Omental fat pad (tissue), 3 donors: ENCODE measurements at regions not wholly inside any gene's neighbourhood (a gene's known extent, or its start where the extent isn't known, plus 50 kb on each side); places are given as distances from the start of the nearest gene placed in this dataset.

Source experiments
- ATAC-seq: fragments of 150-250 bp; one replicate; pipeline ENCODE4 v1.9.1; 2016; ENCODE audit warnings: mild to moderate bottlenecking, moderate library complexity; ENCODE audit not compliant: low FRiP score
- DNase-seq: peaks from one replicate; pipeline ENCODE4 v3.0.0-alpha.2; 2019; ENCODE audit warnings: low spot score
- CTCF ChIP-seq, 3 donors: fragments of 450-650 bp; IDR thresholded peaks; one replicate each; pipeline ENCODE4 v1.5.1; 2016 to 2017; ENCODE audit warnings: antibody characterized with exemption in 3 of 3, mild to moderate bottlenecking in 3 of 3, moderate library complexity in 2 of 3

GRCh38 chr2:117717072-117717471, 97.4 kb upstream of the DDX18 start:
- no peak for TF ChIP-seq CTCF (IDR thresholded peaks at IDR 0.05)
- DNase-seq (no peak), ATAC-seq (no peak)

DNA sequence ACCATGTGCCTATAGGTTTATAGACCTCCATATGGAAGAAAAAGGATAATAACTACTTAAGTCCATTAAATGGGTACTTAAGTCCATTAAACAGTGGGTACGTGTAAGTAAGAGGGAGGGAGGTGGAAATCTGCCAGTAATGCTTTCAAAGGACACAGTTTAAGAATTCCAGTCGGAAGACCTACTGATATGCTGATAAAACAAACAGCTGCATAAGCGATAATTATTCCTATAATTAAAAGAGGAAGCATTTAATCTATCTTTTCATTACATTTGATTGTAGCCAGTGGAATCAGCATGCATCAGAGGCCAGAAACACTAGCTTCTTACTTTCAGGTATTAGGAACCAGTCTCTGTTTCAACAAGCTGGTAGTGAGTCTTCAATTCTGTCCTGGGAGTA, 96.4 kb upstream of the DDX18 start:
- no peak for TF ChIP-seq CTCF (IDR thresholded peaks at IDR 0.05)
- DNase-seq (no peak), ATAC-seq (no peak)

- ATAC-seq (no peak), DNase-seq (no peak)
- no peak for TF ChIP-seq CTCF (IDR thresholded peaks at IDR 0.05)
Observed at GRCh38 chr2:117720765-117721164, 93.7 kb upstream of the DDX18 start.

DNA sequence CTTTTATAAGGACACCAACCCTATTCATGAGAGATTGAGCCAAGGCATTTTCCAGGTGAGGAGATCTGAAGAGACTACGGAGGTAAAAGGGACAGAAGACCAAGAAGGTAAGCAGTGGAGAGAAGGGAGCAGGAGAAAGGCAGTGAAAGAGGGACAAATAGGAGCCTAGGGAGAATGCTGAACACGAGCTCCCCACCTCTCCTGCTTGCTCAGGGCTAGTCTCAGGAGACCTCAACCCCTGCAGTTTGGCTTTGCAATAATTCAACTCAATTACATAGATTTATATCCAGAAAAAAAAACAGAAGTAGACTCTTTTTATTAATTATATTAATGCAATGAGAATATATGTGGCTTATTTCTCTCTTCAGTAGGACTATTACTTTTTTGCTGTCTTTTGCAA, 91.0 kb upstream of the DDX18 start:
- TF ChIP-seq CTCF (IDR thresholded peaks at IDR 0.05), result no peak
- DNase-seq, result no peak
- no peak for ATAC-seq

DNA sequence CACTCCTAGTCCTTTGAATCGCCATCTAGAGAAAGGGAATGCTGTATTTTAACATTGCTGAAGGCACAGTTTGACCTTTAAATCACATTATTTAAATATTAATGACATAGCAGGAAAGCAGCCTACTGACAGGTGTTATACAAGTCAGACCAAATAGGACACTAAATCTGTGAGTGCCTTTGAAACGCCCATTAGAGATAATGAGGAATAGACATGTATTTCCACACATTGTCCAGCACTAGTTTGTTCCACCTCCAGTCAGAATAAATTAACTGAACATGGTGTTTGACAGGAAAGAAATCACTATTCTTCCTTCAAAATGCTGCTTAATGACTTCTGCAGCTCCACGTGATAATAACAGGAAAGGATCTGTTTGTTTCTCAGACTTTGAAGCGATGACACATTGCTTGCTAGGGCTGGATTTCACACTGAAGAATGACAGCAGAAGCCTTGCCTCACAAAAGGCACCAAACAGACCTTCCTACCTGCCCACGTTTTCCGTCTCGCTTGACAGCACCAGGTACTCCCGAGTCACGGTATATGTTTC, 90.5 kb upstream of the DDX18 start:
- DNase-seq (no peak), ATAC-seq (no peak)
- TF ChIP-seq CTCF (IDR thresholded peaks at IDR 0.05), result no peak

DNA sequence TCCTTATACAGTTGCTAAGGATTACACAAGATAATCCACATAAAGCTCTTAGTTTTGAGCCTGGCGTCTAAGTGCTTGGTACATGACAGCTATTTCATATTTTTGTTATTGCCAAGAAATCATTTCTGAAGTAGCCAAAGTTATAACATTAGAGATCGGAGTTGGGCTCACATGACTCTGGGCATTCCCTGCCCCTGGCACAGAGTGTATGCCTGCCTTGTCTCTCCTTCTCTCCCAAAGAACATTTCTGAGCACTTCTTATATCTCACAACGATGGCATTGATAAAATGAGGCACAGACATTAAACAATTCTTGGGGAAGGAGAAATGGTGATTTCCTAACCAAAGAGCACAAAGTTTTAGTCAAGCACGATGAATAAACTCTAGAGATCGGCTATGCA, 87.7 kb upstream of the DDX18 start:
- ATAC-seq, result no peak
- DNase-seq, result no peak
- no peak for TF ChIP-seq CTCF (IDR thresholded peaks at IDR 0.05)

GRCh38 chr2:117737846-117738245, 76.6 kb upstream of the DDX18 start:
- ATAC-seq (no peak), DNase-seq (no peak)
- TF ChIP-seq CTCF (IDR thresholded peaks at IDR 0.05), result no peak
